ENCODE measurements at regions not wholly inside any gene's neighbourhood (a gene's known extent, or its start where the extent isn't known, plus 50 kb on each side); places are given as distances from the start of the nearest gene placed in this dataset.

GRCh38 chr20:22757424-22758183 is 173.2 kb upstream of the FOXA2 start:
- H3K9me3 ChIP-seq (ENCODE audit: insufficient read depth, low read length) = no peaks in the 10 kb centered on the region
- no peaks in the 10 kb centered on the region for H3K79me2 ChIP-seq (ENCODE audit: insufficient read depth, low read length)
- H3K36me3 ChIP-seq (ENCODE audit: low read length) = no peaks in the 10 kb centered on the region
- H4K20me1 ChIP-seq (ENCODE audit: low read depth, low read length) = no peaks in the 10 kb centered on the region
- no peak overlapping the region for H2AFZ ChIP-seq (ENCODE audit: low read depth, low read length, severe bottlenecking)
- no peaks in the 10 kb centered on the region for H3F3A ChIP-seq (ENCODE audit: insufficient read depth)
- H3K4me2 ChIP-seq (ENCODE audit: low read depth, low read length, poor library complexity, severe bottlenecking) = no peak overlapping the region
- no peak overlapping the region for H3K4me3 ChIP-seq (ENCODE audit: insufficient read depth, low read length, poor library complexity, severe bottlenecking)
- H3K27me3 ChIP-seq (ENCODE audit: low read length) = no peaks in the 10 kb centered on the region
- no peak overlapping the region for H3K27ac ChIP-seq (ENCODE audit: low read depth, low read length)
- TF ChIP-seq CTCF (IDR thresholded peaks at IDR 0.05; ENCODE audit: insufficient read depth, low read length, poor library complexity, severe bottlenecking) (no peak), EZH2phosphoT487 (conservative IDR thresholded peaks at IDR 0.05; ENCODE audit: low read length) (no peak)
- no peaks in the 10 kb centered on the region for H3K9me2 ChIP-seq (replicated peaks; ENCODE audit: insufficient read depth, low read length)
- no peak overlapping the region for H3K9ac ChIP-seq (ENCODE audit: low read length)

- H3K9me3 ChIP-seq (ENCODE audit: insufficient read depth, low read length) = no peaks in the 10 kb centered on the region
- no peaks in the 10 kb centered on the region for H3F3A ChIP-seq (ENCODE audit: insufficient read depth)
- no peaks in the 10 kb centered on the region for H4K20me1 ChIP-seq (ENCODE audit: low read depth, low read length)
- H2AFZ ChIP-seq (ENCODE audit: low read depth, low read length, severe bottlenecking) = no peak overlapping the region
- no peak overlapping the region for H3K4me3 ChIP-seq (ENCODE audit: insufficient read depth, low read length, poor library complexity, severe bottlenecking)
- no peak overlapping the region for H3K9ac ChIP-seq (ENCODE audit: low read length)
- H3K36me3 ChIP-seq (ENCODE audit: low read length) = no peaks in the 10 kb centered on the region
- no peaks in the 10 kb centered on the region for H3K79me2 ChIP-seq (ENCODE audit: insufficient read depth, low read length)
- no peaks in the 10 kb centered on the region for H3K27me3 ChIP-seq (ENCODE audit: low read length)
- no peak overlapping the region for H3K4me2 ChIP-seq (ENCODE audit: low read depth, low read length, poor library complexity, severe bottlenecking)
- H3K9me2 ChIP-seq (replicated peaks; ENCODE audit: insufficient read depth, low read length) = no peaks in the 10 kb centered on the region
- no peak overlapping the region for H3K27ac ChIP-seq (ENCODE audit: low read depth, low read length)
- TF ChIP-seq CTCF (IDR thresholded peaks at IDR 0.05; ENCODE audit: insufficient read depth, low read length, poor library complexity, severe bottlenecking) = no peak
- TF ChIP-seq EZH2phosphoT487 (conservative IDR thresholded peaks at IDR 0.05; ENCODE audit: low read length) = no peak
Measured at GRCh38 chr20:22758815-22759214, 174.4 kb upstream of the FOXA2 start.

GRCh38 chr20:22762576-22763256 is 178.3 kb upstream of the FOXA2 start:
- H3K9ac ChIP-seq (ENCODE audit: low read length) = no peak overlapping the region
- H3K27me3 ChIP-seq (ENCODE audit: low read length) = no peaks in the 10 kb centered on the region
- no peaks in the 10 kb centered on the region for H3K79me2 ChIP-seq (ENCODE audit: insufficient read depth, low read length)
- H3K9me2 ChIP-seq (replicated peaks; ENCODE audit: insufficient read depth, low read length) = no peaks in the 10 kb centered on the region
- no peaks in the 10 kb centered on the region for H3K9me3 ChIP-seq (ENCODE audit: insufficient read depth, low read length)
- H2AFZ ChIP-seq (ENCODE audit: low read depth, low read length, severe bottlenecking) = no peak overlapping the region
- TF ChIP-seq CTCF (IDR thresholded peaks at IDR 0.05; ENCODE audit: insufficient read depth, low read length, poor library complexity, severe bottlenecking) (no peak), EZH2phosphoT487 (conservative IDR thresholded peaks at IDR 0.05; ENCODE audit: low read length) (no peak)
- no peak overlapping the region for H3K4me2 ChIP-seq (ENCODE audit: low read depth, low read length, poor library complexity, severe bottlenecking)
- H3K36me3 ChIP-seq (ENCODE audit: low read length) = no peaks in the 10 kb centered on the region
- no peaks in the 10 kb centered on the region for H4K20me1 ChIP-seq (ENCODE audit: low read depth, low read length)
- no peaks in the 10 kb centered on the region for H3F3A ChIP-seq (ENCODE audit: insufficient read depth)
- H3K4me3 ChIP-seq (ENCODE audit: insufficient read depth, low read length, poor library complexity, severe bottlenecking) = no peak overlapping the region
- no peak overlapping the region for H3K27ac ChIP-seq (ENCODE audit: low read depth, low read length)

Measured in SU-DHL-6 (cell line).